ENCODE measurements at regions not wholly inside any gene's neighbourhood (a gene's known extent, or its start where the extent isn't known, plus 50 kb on each side); places are given as distances from the start of the nearest gene placed in this dataset.
"Not testable (repeated sequence)": the region's sequence is repeated elsewhere in the genome, so short reads cannot be mapped to it uniquely, and the experiment has no call there.

- DNase-seq (ENCODE audit: missing footprints); intact Hi-C loops (cut with DNase I); ATAC-seq: not testable (repeated sequence)
Measured at GRCh38 chr14:41421308-41421707, 185.4 kb upstream of the LRFN5 start.

GRCh38 chr14:41419709-41420108 lies 187.0 kb upstream of the LRFN5 start:
- no peak for DNase-seq (ENCODE audit: missing footprints)
- intact Hi-C loops (cut with DNase I): no loop called here
- no peak for ATAC-seq

GRCh38 chr14:41418851-41419250 lies 187.8 kb upstream of the LRFN5 start:
- no peak for ATAC-seq
- DNase-seq (ENCODE audit: missing footprints): no peak
- intact Hi-C loops (cut with DNase I): no loop called here

DNA sequence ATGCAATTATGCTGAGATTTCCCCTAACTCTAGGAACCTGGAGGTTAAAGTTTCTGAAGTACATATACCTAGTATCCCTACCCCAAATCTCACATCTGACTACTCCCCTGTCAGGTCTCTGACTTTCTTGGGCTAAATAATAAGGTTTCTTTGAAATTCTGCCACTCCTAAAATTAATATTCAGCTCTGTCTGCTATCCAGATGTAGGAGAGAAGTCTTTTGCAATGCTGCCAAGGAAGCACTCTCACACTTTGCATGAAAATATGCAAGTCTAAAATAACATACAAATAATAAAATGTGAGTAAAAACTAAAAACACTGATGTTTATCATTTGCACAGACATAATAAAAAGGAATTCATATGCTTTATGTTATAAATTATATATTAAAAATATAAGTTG lies 196.9 kb upstream of the LRFN5 start:
- no peak for DNase-seq (ENCODE audit: missing footprints)
- intact Hi-C loops (cut with DNase I): no loop called here
- ATAC-seq: no peak

- DNase-seq (ENCODE audit: missing footprints) (no peak), ATAC-seq (no peak)
- intact Hi-C loops (cut with DNase I): no loop called here
Measured at GRCh38 chr14:41404126-41404525, 202.6 kb upstream of the LRFN5 start.

DNA sequence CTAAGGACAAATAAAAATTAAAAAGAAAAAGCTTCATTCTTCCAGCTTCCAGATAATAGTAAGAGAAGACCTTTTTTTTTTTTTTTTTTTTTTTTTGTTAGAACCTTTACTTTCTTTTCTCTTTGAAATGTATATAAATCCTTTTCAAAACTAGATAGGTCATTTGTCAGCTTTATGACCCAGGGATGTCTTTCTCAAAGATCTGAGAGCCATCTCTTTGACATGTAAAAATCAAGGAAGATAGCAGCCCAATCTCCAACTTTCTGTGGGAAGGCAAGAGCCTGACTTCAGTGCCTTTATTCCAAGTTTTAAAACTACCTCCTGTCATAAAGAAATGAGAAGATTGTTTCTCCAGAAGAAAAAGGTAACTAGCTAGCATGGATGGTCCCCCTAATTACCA lies 203.3 kb upstream of the LRFN5 start:
- no peak for DNase-seq (ENCODE audit: missing footprints)
- intact Hi-C loops (cut with DNase I): no loop called here

GRCh38 chr14:41397926-41398325 lies 208.8 kb upstream of the LRFN5 start:
- ATAC-seq (no peak), DNase-seq (ENCODE audit: missing footprints) (no peak)
- intact Hi-C loops (cut with DNase I): no loop called here

More for the DNA sequence above, 203.3 kb upstream of the LRFN5 start:
- ATAC-seq: no peak

DNA sequence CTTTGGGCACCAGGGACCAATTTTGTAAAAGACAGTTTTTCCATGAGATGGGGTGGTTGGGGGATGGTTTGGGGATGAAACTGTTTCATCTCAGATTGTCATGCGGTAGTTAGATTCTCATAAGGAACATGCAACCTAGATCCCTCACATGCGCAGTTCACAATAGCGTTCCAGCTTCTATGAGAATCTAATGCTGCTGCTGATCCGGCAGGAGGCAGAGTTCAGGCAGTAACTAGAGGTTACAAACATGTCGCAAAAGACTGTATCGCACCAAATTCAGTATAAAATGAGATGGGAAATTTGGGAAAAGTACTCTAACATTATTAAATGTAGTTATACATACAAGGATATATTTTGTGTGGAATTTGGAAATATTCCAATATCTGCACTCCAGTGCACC lies 213.2 kb upstream of the LRFN5 start:
- no peak for DNase-seq (ENCODE audit: missing footprints)
- ATAC-seq: no peak
- intact Hi-C loops (cut with DNase I): no loop called here

GRCh38 chr14:41392226-41392625 lies 214.4 kb upstream of the LRFN5 start:
- DNase-seq (ENCODE audit: missing footprints) (no peak), ATAC-seq (no peak)
- intact Hi-C loops (cut with DNase I): no loop called here

- no peak for ATAC-seq
- intact Hi-C loops (cut with DNase I): no loop called here
Measured at GRCh38 chr14:41389355-41389754, 217.3 kb upstream of the LRFN5 start.

DNA sequence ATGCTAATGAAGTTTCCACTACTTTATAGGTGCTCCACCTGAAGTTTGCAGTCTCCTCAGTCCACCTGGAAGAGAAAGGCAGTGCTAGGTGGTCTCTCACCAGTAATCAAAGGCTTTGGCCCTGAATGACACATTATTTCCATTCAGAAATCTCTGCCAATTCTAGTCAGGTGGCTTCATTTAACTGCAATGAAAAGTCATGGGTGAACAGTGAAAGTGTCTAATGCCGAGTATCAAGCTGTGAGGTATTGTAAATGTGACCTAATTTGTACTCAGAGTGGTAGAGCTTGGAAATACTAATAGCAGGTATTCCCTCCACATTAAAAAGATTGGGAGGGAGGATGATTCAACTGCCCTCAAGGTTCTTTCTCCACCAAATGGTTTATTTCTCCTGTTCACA lies 220.9 kb upstream of the LRFN5 start:
- no peak for ATAC-seq
- DNase-seq (ENCODE audit: missing footprints): no peak
- intact Hi-C loops (cut with DNase I): no loop called here

More at GRCh38 chr14:41389355-41389754, 217.3 kb upstream of the LRFN5 start:
- no peak for DNase-seq (ENCODE audit: missing footprints)

GRCh38 chr14:41380017-41380416 lies 226.7 kb upstream of the LRFN5 start:
- intact Hi-C loops (cut with DNase I): no loop called here
- no peak for DNase-seq (ENCODE audit: missing footprints)
- no peak for ATAC-seq

DNA sequence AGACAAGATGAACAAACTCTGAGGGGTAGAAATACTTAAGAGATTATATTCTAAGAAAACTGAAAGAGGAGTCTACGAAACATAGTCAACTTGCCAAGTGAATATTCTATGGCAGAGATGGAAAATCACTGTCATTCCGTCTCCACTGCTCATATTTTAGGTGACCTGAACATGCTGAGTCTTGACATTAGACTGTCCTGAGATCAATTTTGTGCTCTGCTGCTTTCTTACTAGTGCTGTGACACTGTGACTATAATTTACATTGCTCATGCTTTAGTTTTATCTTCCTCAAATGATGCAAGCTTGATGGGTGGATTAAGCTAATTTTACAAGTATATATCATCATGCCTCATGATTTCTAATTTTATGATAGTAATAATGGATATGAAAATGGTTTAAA lies 228.2 kb upstream of the LRFN5 start:
- DNase-seq (ENCODE audit: missing footprints): no peak
- ATAC-seq: no peak
- intact Hi-C loops (cut with DNase I): no loop called here

GRCh38 chr14:41377932-41378331 lies 228.7 kb upstream of the LRFN5 start:
- intact Hi-C loops (cut with DNase I): no loop called here
- no peak for ATAC-seq
- DNase-seq (ENCODE audit: missing footprints): no peak

DNA sequence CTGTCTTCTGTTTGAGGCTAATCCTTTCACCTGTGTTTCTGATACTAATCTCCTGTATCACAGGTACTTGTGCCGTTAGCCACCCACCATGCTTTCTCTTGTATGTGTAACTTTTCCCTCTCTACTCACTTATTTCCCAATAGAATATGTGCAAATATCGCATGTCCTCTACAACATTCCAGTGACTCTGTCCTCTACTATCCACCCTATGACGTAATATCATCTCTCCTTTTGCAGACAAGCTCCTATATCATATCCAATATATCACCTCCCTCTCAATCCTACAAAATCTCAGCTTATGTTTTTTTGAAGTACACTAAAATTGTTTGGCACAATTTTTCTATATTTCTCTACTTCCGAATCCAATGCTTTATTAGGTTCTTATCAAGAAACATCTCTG lies 232.6 kb upstream of the LRFN5 start:
- intact Hi-C loops (cut with DNase I): no loop called here
- ATAC-seq (no peak), DNase-seq (ENCODE audit: missing footprints) (no peak)

- DNase-seq (ENCODE audit: missing footprints) (no peak), ATAC-seq (no peak)
- intact Hi-C loops (cut with DNase I): no loop called here
Measured at GRCh38 chr14:41362139-41362538, 244.5 kb upstream of the LRFN5 start.

DNA sequence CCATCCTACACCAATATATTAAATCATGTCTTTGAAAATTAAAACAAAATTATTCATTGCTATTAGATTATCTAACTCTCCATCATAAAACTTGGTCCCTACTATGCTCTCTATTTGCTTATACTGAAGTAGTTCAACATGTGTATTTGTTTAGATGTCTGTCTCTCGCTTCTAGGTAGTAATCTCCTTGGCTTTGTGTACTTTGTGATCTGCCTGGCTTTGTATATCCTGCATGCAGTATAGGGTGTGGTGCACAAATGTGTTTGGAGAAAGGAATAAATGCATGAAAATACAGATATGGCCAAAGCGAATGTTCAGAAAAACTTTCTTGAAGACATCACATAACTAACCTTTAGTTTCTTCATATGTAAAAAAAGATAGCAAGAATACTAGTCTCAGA lies 246.6 kb upstream of the LRFN5 start:
- DNase-seq (ENCODE audit: missing footprints) (no peak), ATAC-seq (no peak)
- intact Hi-C loops (cut with DNase I): no loop called here

- DNase-seq (ENCODE audit: missing footprints) (no peak), ATAC-seq (no peak)
- intact Hi-C loops (cut with DNase I): no loop called here
Measured at GRCh38 chr14:41355866-41356265, 250.8 kb upstream of the LRFN5 start.

GRCh38 chr14:41350476-41350875 lies 256.2 kb upstream of the LRFN5 start:
- ATAC-seq (no peak), DNase-seq (ENCODE audit: missing footprints) (no peak)
- intact Hi-C loops (cut with DNase I): no loop called here

- no peak for DNase-seq (ENCODE audit: missing footprints)
- no peak for ATAC-seq
- intact Hi-C loops (cut with DNase I): no loop called here
Measured at GRCh38 chr14:41349289-41349910, 257.3 kb upstream of the LRFN5 start.

DNA sequence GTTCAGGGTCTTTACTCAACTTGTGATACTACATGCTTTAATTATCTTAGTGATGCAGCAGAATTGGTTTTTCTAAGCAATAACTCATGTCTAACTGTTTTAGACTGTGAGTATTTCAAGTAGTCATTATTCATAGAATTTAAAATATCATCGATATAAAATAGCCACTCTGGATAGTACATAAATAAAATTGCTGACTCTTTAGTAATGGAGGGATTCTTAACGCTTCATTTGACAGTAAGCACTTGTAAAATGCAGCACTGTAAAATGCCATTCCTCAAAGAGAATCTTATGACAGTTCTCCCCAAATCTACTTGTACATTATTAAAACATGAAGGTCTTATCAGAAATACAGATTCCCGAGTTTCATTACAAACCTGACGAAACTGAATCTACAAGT lies 262.8 kb upstream of the LRFN5 start:
- intact Hi-C loops (cut with DNase I): no loop called here
- no peak for DNase-seq (ENCODE audit: missing footprints)
- no peak for ATAC-seq
